ENCODE measurements at regions not wholly inside any gene's neighbourhood (a gene's known extent, or its start where the extent isn't known, plus 50 kb on each side); places are given as distances from the start of the nearest gene placed in this dataset.

- no peak overlapping the region for H3K27ac ChIP-seq (ENCODE audit: low read length)
- ATAC-seq, result no peak
- TF ChIP-seq CTCF (IDR thresholded peaks at IDR 0.05), result no peak
Observed at GRCh38 chr5:103444333-103445038, 118.1 kb downstream of the NUDT12 start.

GRCh38 chr5:103442750-103443149 lies 119.8 kb downstream of the NUDT12 start:
- peaks cover 11 to 13% of the 10 kb centered on the region in 2 donors for H3K9me3 Mint-ChIP-seq
- no peak overlapping the region for H3K27ac Mint-ChIP-seq
- Histone ChIP-seq H3K27ac (ENCODE audit: low read length) (no peak overlapping the region), H3K36me3 (ENCODE audit: control insufficient read depth, insufficient read depth, low read length) (no peaks in the 10 kb centered on the region), H3K4me1 (ENCODE audit: control insufficient read depth, insufficient read depth, low read length) (no peaks in the 10 kb centered on the region), H3K27me3 (ENCODE audit: control insufficient read depth, insufficient read depth, low read length) (no peaks in the 10 kb centered on the region), H3K9me3 (ENCODE audit: control insufficient read depth, insufficient read depth, low read length) (peaks cover 3% of the 10 kb centered on the region), H3K4me3 (ENCODE audit: low read length) (no peak overlapping the region)
- whole genome bisulfite sequencing (ENCODE audit: insufficient coverage), result 97% methylated on average over 5 of the region's 5 CpGs
- DNase-seq, result no peak
- intact Hi-C loops (cut with micrococcal nuclease), result no loop called here
- peaks cover 13% of the 10 kb centered on the region for H3K36me3 Mint-ChIP-seq
- no peaks in the 10 kb centered on the region for H3K4me1 Mint-ChIP-seq
- no peak for TF ChIP-seq CTCF (IDR thresholded peaks at IDR 0.05)
- no peaks in the 10 kb centered on the region for H3K27me3 Mint-ChIP-seq (ENCODE audit: low read depth in 2 of 2)
- H3K4me3 Mint-ChIP-seq, result no peak overlapping the region
- no peak for ATAC-seq

More at GRCh38 chr5:103444333-103445038, 118.1 kb downstream of the NUDT12 start:
- intact Hi-C loops (cut with micrococcal nuclease), result no loop called here
- H3K27me3 ChIP-seq (ENCODE audit: control insufficient read depth, insufficient read depth, low read length), result no peaks in the 10 kb centered on the region
- Mint-ChIP-seq H3K4me1 (no peaks in the 10 kb centered on the region), H3K27me3 (ENCODE audit: low read depth in 2 of 2) (no peaks in the 10 kb centered on the region), H3K27ac (no peak overlapping the region), H3K4me3 (no peak overlapping the region), H3K9me3 (peaks cover 7 to 8% of the 10 kb centered on the region in 2 donors), H3K36me3 (peaks cover 7% of the 10 kb centered on the region)
- no peaks in the 10 kb centered on the region for H3K36me3 ChIP-seq (ENCODE audit: control insufficient read depth, insufficient read depth, low read length)
- DNase-seq, result no peak
- no peak overlapping the region for H3K4me3 ChIP-seq (ENCODE audit: low read length)
- 70% methylated on average over 4 of the region's 4 CpGs for WGBS (ENCODE audit: insufficient coverage)
- H3K9me3 ChIP-seq (ENCODE audit: control insufficient read depth, insufficient read depth, low read length), result peaks cover 3% of the 10 kb centered on the region
- no peaks in the 10 kb centered on the region for H3K4me1 ChIP-seq (ENCODE audit: control insufficient read depth, insufficient read depth, low read length)

- Histone ChIP-seq H3K4me1 (ENCODE audit: control insufficient read depth, insufficient read depth, low read length) (no peaks in the 10 kb centered on the region), H3K9me3 (ENCODE audit: control insufficient read depth, insufficient read depth, low read length) (peaks cover 3% of the 10 kb centered on the region), H3K4me3 (ENCODE audit: low read length) (no peak overlapping the region), H3K27me3 (ENCODE audit: control insufficient read depth, insufficient read depth, low read length) (no peaks in the 10 kb centered on the region), H3K27ac (ENCODE audit: low read length) (no peak overlapping the region), H3K36me3 (ENCODE audit: control insufficient read depth, insufficient read depth, low read length) (no peaks in the 10 kb centered on the region)
- Mint-ChIP-seq H3K4me3 (no peak overlapping the region), H3K27ac (no peak overlapping the region), H3K4me1 (no peaks in the 10 kb centered on the region), H3K36me3 (peaks cover 13% of the 10 kb centered on the region), H3K27me3 (ENCODE audit: low read depth in 2 of 2) (no peaks in the 10 kb centered on the region), H3K9me3 (peaks cover 11 to 13% of the 10 kb centered on the region in 2 donors)
- DNase-seq, result no peak
- ATAC-seq, result no peak
- 83% methylated on average over 2 of the region's 2 CpGs for WGBS (ENCODE audit: insufficient coverage)
- intact Hi-C loops (cut with micrococcal nuclease), result no loop called here
- no peak for TF ChIP-seq CTCF (IDR thresholded peaks at IDR 0.05)
Observed at GRCh38 chr5:103441523-103441922, 121.1 kb downstream of the NUDT12 start.

GRCh38 chr5:103439007-103439406 lies 123.6 kb downstream of the NUDT12 start:
- intact Hi-C loops (cut with micrococcal nuclease), result no loop called here
- TF ChIP-seq CTCF (IDR thresholded peaks at IDR 0.05), result no peak
- Mint-ChIP-seq H3K36me3 (peaks cover 13% of the 10 kb centered on the region), H3K27me3 (ENCODE audit: low read depth in 2 of 2) (no peaks in the 10 kb centered on the region), H3K4me3 (no peak overlapping the region), H3K9me3 (peaks cover 11 to 13% of the 10 kb centered on the region in 2 donors), H3K27ac (no peak overlapping the region), H3K4me1 (no peaks in the 10 kb centered on the region)
- Histone ChIP-seq H3K4me3 (ENCODE audit: low read length) (no peak overlapping the region), H3K27me3 (ENCODE audit: control insufficient read depth, insufficient read depth, low read length) (no peaks in the 10 kb centered on the region), H3K36me3 (ENCODE audit: control insufficient read depth, insufficient read depth, low read length) (no peaks in the 10 kb centered on the region), H3K4me1 (ENCODE audit: control insufficient read depth, insufficient read depth, low read length) (no peaks in the 10 kb centered on the region), H3K9me3 (ENCODE audit: control insufficient read depth, insufficient read depth, low read length) (peaks cover 3% of the 10 kb centered on the region), H3K27ac (ENCODE audit: low read length) (no peak overlapping the region)
- WGBS (ENCODE audit: insufficient coverage), result no CpG with 5 or more reads among the region's 2 CpGs
- no peak for DNase-seq
- no peak for ATAC-seq

All from natural killer cell (primary cell).